Nephron progenitor cell (in vitro differentiated cells): ENCODE measurements at regions not wholly inside any gene's neighbourhood (a gene's known extent, or its start where the extent isn't known, plus 50 kb on each side); places are given as distances from the start of the nearest gene placed in this dataset.

Source experiments
- DNase-seq: peaks from one replicate; pipeline ENCODE4 v3.0.0; 2021
- H3K27ac Mint-ChIP-seq: 2 replicates; pipeline ENCODE4 v1.8.0; 2021; ENCODE audit warnings: mild to moderate bottlenecking, moderate library complexity, mixed read lengths
- H3K27me3 Mint-ChIP-seq: 2 replicates; pipeline ENCODE4 v1.8.0; 2021; ENCODE audit warnings: mild to moderate bottlenecking, low read depth, mixed read lengths; ENCODE audit not compliant: poor library complexity
- H3K36me3 Mint-ChIP-seq: 2 replicates; pipeline ENCODE4 v1.8.0; 2021; ENCODE audit warnings: low read depth, mixed read lengths
- H3K4me1 Mint-ChIP-seq: 2 replicates; pipeline ENCODE4 v1.8.0; 2021; ENCODE audit warnings: mixed read lengths
- H3K4me3 Mint-ChIP-seq: 2 replicates; pipeline ENCODE4 v1.8.0; 2021; ENCODE audit warnings: mild to moderate bottlenecking, moderate library complexity, mixed read lengths
- H3K9me3 Mint-ChIP-seq: 2 replicates; pipeline ENCODE4 v1.8.0; 2021; ENCODE audit warnings: mild to moderate bottlenecking, moderate library complexity, mixed read lengths
- TF ChIP-seq, protein P1 (sequence below): fragments of 200-600 bp; sonication (generic); IDR thresholded peaks from 2 replicates; pipeline ENCODE4 v1.5.0; 2021; ENCODE audit warnings: antibody characterized with exemption

DNA sequence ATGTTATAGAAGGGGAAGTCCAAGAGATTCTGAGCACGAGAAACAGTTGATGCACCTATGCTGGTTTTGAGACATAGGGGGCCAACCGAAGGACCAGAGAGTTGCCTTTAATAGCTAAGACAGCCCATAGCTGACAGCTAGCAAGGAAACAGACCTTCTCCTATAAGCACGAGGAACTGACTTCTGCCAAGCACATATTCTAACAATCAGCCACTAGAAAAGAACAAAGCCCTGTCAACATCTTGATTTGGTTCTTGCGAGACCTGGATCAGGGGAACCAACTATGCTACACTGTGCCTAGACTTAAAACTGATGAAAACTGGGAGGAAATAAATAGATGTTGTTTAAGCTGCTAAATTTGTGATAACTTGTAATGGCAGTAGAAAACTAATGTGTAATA lies 785.6 kb downstream of the TMTC2 start:
- no peaks in the 10 kb centered on the region for H3K9me3 Mint-ChIP-seq
- H3K27me3 Mint-ChIP-seq = peaks cover 3% of the 10 kb centered on the region
- no peaks in the 10 kb centered on the region for H3K36me3 Mint-ChIP-seq
- H3K4me3 Mint-ChIP-seq = no peak overlapping the region
- H3K27ac Mint-ChIP-seq = no peak overlapping the region
- no peaks in the 10 kb centered on the region for H3K4me1 Mint-ChIP-seq
- TF ChIP-seq, protein P1, sequence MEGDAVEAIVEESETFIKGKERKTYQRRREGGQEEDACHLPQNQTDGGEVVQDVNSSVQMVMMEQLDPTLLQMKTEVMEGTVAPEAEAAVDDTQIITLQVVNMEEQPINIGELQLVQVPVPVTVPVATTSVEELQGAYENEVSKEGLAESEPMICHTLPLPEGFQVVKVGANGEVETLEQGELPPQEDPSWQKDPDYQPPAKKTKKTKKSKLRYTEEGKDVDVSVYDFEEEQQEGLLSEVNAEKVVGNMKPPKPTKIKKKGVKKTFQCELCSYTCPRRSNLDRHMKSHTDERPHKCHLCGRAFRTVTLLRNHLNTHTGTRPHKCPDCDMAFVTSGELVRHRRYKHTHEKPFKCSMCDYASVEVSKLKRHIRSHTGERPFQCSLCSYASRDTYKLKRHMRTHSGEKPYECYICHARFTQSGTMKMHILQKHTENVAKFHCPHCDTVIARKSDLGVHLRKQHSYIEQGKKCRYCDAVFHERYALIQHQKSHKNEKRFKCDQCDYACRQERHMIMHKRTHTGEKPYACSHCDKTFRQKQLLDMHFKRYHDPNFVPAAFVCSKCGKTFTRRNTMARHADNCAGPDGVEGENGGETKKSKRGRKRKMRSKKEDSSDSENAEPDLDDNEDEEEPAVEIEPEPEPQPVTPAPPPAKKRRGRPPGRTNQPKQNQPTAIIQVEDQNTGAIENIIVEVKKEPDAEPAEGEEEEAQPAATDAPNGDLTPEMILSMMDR = no peak
- DNase-seq = no peak

DNA sequence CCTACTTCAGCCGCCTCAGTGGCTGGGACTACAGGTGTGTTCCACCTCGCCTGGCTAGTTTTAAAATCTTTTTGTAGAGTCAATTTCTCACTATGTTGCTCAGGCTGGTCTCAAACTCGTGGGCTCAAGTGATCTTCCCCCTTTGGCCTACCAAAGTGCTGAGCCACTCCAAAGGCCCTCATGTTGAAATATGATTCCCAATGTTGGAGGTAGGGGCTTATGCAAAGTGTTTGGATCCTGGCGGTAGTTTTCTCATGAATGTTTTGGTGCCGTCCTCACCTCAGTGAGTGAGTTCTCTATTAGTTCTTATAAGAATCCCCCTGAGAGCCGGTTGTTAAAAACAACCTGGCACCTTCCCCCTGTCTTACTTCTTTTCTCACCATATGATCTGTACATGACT lies 784.6 kb downstream of the TMTC2 start:
- no peaks in the 10 kb centered on the region for H3K36me3 Mint-ChIP-seq
- peaks cover 3% of the 10 kb centered on the region for H3K27me3 Mint-ChIP-seq

DNA sequence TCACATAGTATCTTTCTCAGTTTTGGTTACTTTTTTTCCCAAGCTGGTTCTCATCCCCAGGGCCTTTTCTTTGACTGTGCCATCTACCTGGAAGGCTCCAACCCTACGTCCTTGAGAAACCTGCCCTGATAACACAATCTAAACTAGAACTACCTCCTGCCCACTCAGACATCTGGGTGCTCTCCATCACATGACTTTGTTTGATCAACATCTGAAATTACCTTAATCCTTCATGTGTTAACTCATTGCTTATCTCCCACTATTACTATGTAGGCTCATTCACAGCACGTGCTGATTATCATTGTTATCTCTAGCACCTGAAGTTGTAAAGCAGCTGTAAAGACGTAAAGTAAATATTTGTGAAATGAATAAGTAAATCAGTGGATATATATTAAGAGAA lies 784.0 kb downstream of the TMTC2 start:
- no peaks in the 10 kb centered on the region for H3K9me3 Mint-ChIP-seq
- no peak for DNase-seq
- peaks cover 3% of the 10 kb centered on the region for H3K27me3 Mint-ChIP-seq

More for the DNA sequence above, 784.6 kb downstream of the TMTC2 start:
- TF ChIP-seq, protein P1 = no peak
- Mint-ChIP-seq H3K27ac (no peak overlapping the region), H3K4me3 (no peak overlapping the region), H3K9me3 (no peaks in the 10 kb centered on the region), H3K4me1 (no peaks in the 10 kb centered on the region)
- no peak for DNase-seq

DNA sequence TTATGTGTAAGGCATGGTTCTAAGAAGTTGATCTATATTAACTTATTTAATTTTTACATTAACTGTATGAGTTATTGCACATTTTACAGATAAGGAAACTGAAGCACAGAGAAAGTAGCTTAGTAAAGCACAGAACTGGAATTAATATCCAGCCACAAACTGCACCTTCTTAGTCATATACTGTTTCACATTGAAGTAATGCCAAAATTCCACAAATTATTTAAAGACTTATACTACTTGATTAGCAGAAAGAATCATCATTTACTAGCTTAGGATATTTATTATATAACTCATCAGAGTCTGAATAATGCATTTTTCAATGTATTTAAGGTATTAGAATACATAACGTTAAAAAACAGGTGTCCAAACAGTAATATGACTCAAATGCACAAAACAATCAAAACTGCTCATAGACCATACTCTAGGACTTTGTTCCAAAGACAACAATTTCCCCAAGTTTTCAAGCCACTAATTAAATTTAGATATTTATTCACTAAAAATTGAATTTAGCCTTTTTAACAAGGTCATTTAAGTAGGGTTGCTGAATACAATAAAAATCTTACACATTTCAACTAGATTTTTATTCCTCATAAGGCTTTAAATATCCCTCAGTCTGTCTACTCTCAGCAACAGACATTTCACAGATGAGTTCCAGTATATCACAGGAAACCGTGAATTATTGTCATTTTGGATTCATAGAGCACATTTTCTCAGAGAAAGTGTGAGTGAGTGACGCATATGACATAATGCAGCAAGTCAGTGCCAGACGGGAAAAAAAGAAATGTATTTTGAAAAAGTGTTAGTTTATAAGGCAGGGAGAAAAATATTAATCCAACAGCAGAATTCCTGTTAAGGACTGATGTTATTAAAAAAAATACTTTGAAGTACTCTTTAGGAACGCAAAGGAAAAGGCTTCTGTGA lies 782.5 kb downstream of the TMTC2 start:
- DNase-seq = no peak
- Mint-ChIP-seq H3K36me3 (no peaks in the 10 kb centered on the region), H3K27ac (no peak overlapping the region), H3K27me3 (no peaks in the 10 kb centered on the region), H3K9me3 (no peaks in the 10 kb centered on the region), H3K4me3 (no peak overlapping the region), H3K4me1 (no peaks in the 10 kb centered on the region)
- TF ChIP-seq, protein P1 = no peak

More for the DNA sequence above, 784.0 kb downstream of the TMTC2 start:
- no peak overlapping the region for H3K4me3 Mint-ChIP-seq
- H3K4me1 Mint-ChIP-seq = no peaks in the 10 kb centered on the region
- no peak overlapping the region for H3K27ac Mint-ChIP-seq
- no peaks in the 10 kb centered on the region for H3K36me3 Mint-ChIP-seq
- TF ChIP-seq, protein P1 = no peak

DNA sequence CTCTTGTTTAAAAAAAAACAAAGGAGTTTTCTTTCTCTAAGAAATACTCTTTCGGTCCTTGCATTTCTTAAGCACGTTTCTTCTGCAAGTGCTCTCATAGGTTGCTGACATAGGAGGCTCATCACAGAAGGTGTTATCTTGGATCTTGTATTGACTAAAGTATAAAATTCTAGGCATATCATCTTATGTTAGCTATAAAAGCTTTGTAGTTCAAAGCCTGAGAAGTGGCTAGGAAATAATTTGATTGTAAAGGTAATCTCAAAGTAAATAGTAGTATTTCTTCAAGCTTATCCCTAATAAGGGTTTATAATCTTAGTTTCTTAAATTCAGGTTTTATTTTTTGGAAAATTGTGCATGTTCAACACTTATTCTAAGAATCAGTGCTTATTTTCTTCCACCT lies 778.9 kb downstream of the TMTC2 start:
- no peak for DNase-seq

More for the DNA sequence above, 778.9 kb downstream of the TMTC2 start:
- no peaks in the 10 kb centered on the region for H3K27me3 Mint-ChIP-seq
- H3K36me3 Mint-ChIP-seq = no peaks in the 10 kb centered on the region
- H3K9me3 Mint-ChIP-seq = no peaks in the 10 kb centered on the region
- no peak overlapping the region for H3K27ac Mint-ChIP-seq
- H3K4me1 Mint-ChIP-seq = no peaks in the 10 kb centered on the region
- TF ChIP-seq, protein P1 = no peak
- H3K4me3 Mint-ChIP-seq = no peak overlapping the region
